HG03097 (cell line): ENCODE measurements at regions not wholly inside any gene's neighbourhood (a gene's known extent, or its start where the extent isn't known, plus 50 kb on each side); places are given as distances from the start of the nearest gene placed in this dataset.
"Not testable (repeated sequence)": the region's sequence is repeated elsewhere in the genome, so short reads cannot be mapped to it uniquely, and the experiment has no call there.

ENCODE experiments used
- ATAC-seq: cut with Tn5 transposase; IDR thresholded peaks from one replicate; pipeline ENCODE4 v1.9.1; 2021; ENCODE audit not compliant: unreplicated experiment, low FRiP score

GRCh38 chr15:92705764-92706163, 50.2 kb upstream of the FAM174B start:
- ATAC-seq: no peak

- no peak for ATAC-seq
Observed at GRCh38 chr15:92706201-92706600, 50.6 kb upstream of the FAM174B start.

GRCh38 chr15:92707880-92708551, 52.4 kb upstream of the FAM174B start:
- ATAC-seq: no peak

- ATAC-seq: no peak
Observed at GRCh38 chr15:92708635-92709034, 53.1 kb upstream of the FAM174B start.

GRCh38 chr15:92709110-92709790, 53.7 kb upstream of the FAM174B start:
- ATAC-seq: no peak

- no peak for ATAC-seq
Observed at GRCh38 chr15:92711457-92711831, 55.9 kb upstream of the FAM174B start.

GRCh38 chr15:92714077-92714476, 58.5 kb upstream of the FAM174B start:
- ATAC-seq: no peak

- no peak for ATAC-seq
Observed at GRCh38 chr15:92714477-92715401, 59.2 kb upstream of the FAM174B start.

- no peak for ATAC-seq
Observed at GRCh38 chr15:92715758-92716157, 60.2 kb upstream of the FAM174B start.

- ATAC-seq: no peak
Observed at GRCh38 chr15:92719021-92719420, 63.4 kb upstream of the FAM174B start.

- no peak for ATAC-seq
Observed at GRCh38 chr15:92724144-92724543, 68.6 kb upstream of the FAM174B start.

- ATAC-seq: no peak
Observed at GRCh38 chr15:92725171-92725570, 69.6 kb upstream of the FAM174B start.

- ATAC-seq: no peak
Observed at GRCh38 chr15:92728266-92728665, 72.7 kb upstream of the FAM174B start.

GRCh38 chr15:92733090-92733933, 77.7 kb upstream of the FAM174B start:
- ATAC-seq: no peak

- ATAC-seq: no peak
Observed at GRCh38 chr15:92733934-92734521, 78.5 kb upstream of the FAM174B start.

- ATAC-seq: not testable (repeated sequence)
Observed at GRCh38 chr15:92739246-92739645, 83.7 kb upstream of the FAM174B start.

- no peak for ATAC-seq
Observed at GRCh38 chr15:92745845-92746271, 90.3 kb upstream of the FAM174B start.

- ATAC-seq: no peak
Observed at GRCh38 chr15:92747047-92747446, 91.5 kb upstream of the FAM174B start.

- no peak for ATAC-seq
Observed at GRCh38 chr15:92749216-92749615, 93.6 kb upstream of the FAM174B start.

GRCh38 chr15:92749946-92750345, 94.4 kb upstream of the FAM174B start:
- ATAC-seq: no peak
